GM12865 (cell line): ENCODE measurements at regions not wholly inside any gene's neighbourhood (a gene's known extent, or its start where the extent isn't known, plus 50 kb on each side); places are given as distances from the start of the nearest gene placed in this dataset.
"Not testable (repeated sequence)": the region's sequence is repeated elsewhere in the genome, so short reads cannot be mapped to it uniquely, and the experiment has no call there.

ENCODE experiments used
- DNase-seq: peaks from one replicate; pipeline ENCODE4 v3.0.0; 2010; ENCODE audit warnings: low read depth
- H3K4me3 ChIP-seq: 2 replicates; pipeline ENCODE4 v1.5.1; 2011; ENCODE audit warnings: mild to moderate bottlenecking, low read depth, low read length, control low read depth
- CTCF ChIP-seq: IDR thresholded peaks from 2 replicates; pipeline ENCODE4 v1.5.1; 2011; ENCODE audit warnings: low read length, control low read depth, low read depth, inconsistent platforms; ENCODE audit not compliant: insufficient read depth; ENCODE audit errors: missing control alignments

GRCh38 chrX:130561930-130562329 is 160.1 kb downstream of the RBMX2 start:
- DNase-seq: no peak
- TF ChIP-seq CTCF: no peak

GRCh38 chrX:130563476-130563875 is 161.7 kb downstream of the RBMX2 start:
- no peak for TF ChIP-seq CTCF
- no peak for DNase-seq
- H3K4me3 ChIP-seq: no peak overlapping the region

More at GRCh38 chrX:130561930-130562329, 160.1 kb downstream of the RBMX2 start:
- H3K4me3 ChIP-seq: no peak overlapping the region

GRCh38 chrX:130566028-130566683 is 164.4 kb downstream of the RBMX2 start:
- no peak for DNase-seq
- no peak overlapping the region for H3K4me3 ChIP-seq
- TF ChIP-seq CTCF: no peak

GRCh38 chrX:130573030-130573429 is 171.2 kb downstream of the RBMX2 start:
- not testable (repeated sequence) for H3K4me3 ChIP-seq

More at GRCh38 chrX:130573030-130573429, 171.2 kb downstream of the RBMX2 start:
- not testable (repeated sequence) for DNase-seq
